ENCODE measurements at regions not wholly inside any gene's neighbourhood (a gene's known extent, or its start where the extent isn't known, plus 50 kb on each side); places are given as distances from the start of the nearest gene placed in this dataset.
"Not testable (repeated sequence)": the region's sequence is repeated elsewhere in the genome, so short reads cannot be mapped to it uniquely, and the experiment has no call there.

DNA sequence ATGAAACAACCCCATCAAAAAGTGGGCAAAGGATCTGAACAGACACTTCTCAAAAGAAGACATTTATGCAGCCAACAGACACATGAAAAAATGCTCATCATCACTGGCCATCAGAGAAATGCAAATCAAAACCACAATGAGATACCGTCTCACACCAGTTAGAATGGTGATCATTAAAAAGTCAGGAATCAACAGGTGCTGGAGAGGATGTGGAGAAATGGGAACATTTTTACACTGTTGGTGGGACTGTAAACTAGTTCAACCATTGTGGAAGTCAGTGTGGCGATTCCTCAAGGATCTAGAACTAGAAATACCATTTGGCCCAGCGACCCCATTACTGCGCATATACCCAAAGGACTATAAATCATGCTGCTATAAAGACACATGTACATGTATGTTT, 179.1 kb downstream of the LRRC70 start:
- DNase-seq = not testable (repeated sequence)

DNA sequence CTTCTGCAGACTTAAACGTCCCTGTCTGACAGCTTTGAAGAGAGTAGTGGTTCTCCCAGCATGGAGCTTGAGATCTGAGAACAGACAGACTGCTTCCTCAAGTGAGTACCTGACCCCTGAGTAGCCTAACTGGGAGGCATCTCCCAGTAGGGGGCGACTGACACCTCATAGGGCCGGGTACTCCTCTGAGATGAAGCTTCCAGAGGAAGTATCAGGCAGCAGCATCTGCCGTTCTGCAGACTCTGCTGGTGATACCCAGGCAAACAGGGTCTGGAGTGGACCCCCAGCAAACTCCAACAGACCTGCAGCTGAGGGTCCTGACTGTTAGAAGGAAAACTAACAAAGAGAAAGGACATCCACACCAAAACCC, 174.4 kb downstream of the LRRC70 start:
- DNase-seq = not testable (repeated sequence)

DNA sequence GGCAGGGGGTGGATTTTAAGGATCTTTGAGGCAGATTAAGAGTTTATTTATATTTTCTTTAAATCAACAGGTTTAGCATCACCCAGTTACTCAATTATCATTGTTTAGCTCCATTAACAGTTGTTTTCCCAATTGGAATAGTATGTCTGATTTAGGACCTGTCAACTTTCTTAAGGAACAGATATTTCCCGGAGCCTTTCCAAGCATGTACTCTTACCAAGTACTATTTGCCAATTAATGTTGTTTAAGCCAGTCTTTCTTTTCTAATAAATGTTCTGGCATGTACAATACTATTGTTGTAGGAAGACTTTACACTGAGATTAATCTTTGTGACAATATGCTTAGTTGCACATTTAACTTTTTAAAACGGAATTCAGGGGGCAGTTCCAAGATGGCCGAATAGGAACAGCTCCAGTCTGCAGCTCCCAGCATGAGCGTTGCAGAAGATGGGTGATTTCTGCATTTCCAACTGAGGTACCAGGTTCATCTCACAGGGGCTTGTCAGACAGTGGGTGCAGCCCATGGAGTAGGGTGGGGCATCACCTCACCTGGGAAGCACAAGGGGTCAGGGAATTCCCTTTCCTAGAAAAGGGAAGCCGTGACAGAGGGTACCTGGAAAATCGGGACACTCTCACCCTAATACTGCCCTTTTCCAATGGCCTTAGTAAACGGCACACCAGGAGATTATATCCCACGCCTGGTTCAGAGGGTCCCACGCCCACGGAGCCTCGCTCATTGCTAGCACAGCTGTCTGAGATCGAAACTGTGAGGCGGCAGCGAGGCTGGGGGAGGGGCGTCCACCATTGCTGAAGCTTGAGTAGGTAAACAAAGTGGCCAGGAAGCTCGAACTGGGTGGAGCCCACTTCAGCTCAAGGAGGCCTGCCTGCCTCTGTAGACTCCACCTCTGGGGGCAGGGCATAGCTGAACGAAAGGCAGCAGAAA, 173.7 kb downstream of the LRRC70 start:
- not testable (repeated sequence) for DNase-seq

DNA sequence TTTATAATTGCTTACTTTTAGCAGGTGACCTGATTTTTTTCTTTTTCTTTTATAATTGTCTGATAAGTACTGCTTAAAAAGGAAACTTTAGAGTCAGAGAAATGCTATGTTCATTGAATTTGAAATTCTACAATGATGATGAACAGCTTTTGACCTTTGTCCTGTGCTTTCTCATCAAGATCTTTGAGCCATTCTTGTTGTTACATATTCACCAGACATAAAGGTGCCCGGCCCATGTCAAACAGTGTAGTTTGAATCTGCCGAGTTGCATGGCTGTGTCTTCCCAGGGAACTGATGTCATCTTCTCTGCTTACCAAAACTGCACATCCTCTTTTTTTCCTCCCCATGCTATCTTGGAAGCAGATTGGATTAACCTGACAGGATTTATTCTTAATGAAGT, 163.6 kb downstream of the LRRC70 start:
- DNase-seq = no peak

DNA sequence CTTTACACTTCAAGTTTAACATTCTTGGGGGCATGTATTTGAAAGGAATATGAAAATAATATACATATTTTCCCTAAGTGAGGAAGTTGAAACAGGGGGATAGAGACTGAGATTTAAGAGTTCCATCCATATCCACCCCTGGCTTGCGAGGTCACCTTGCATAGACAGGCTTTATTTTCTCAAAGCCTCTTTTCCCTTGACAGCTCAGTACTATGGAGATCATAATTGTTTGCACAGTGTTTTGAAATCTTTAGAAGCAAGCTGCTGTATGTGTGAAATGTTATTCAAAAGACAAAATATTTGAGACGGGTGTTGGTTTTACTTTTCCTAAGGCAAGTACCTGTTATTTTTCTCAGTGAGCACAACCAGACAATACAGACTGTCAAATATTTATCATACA, 163.1 kb downstream of the LRRC70 start:
- no peak for DNase-seq

DNA sequence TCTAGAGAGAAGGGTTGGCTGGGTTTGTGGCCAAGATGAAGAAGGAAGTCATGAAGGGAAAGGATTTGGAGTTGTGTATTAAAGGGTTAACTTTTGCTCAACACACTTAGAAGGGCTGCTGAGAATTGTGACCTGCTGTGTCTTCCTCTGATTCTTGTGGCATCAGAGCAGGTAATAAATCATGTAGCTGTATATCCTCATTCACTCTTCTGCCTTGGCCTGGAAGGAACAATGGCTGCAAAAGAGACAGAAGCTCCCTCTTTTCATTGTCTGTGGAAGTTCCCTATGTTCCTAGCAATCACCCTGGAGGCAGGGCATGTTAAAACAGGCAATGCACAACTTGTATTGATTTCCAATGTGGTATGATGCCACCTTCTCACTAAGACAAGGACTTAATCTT, 159.1 kb downstream of the LRRC70 start:
- DNase-seq = no peak

DNA sequence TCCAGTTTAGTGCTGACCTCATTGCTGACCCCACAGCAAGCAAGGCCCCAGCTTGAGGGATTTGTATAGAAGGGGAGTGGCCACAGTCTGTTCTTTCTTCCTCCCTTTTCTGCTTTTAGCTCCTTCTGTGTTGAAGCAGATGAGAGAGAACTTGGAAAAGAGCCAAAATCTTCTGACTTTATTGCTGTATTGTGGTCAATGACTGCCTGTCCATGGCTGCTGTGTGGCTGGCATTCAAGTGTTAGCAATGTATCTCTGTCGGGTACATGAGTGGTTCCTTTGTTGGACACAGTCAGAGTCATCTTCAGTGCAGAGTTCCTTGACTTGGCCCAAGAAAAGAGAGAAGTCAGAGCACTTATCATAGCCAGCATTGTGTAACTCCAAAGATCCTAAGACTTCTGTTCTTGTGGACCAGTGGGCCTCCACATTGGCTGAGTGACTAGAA, 154.1 kb downstream of the LRRC70 start:
- peak; percentile 12 for DNase-seq

DNA sequence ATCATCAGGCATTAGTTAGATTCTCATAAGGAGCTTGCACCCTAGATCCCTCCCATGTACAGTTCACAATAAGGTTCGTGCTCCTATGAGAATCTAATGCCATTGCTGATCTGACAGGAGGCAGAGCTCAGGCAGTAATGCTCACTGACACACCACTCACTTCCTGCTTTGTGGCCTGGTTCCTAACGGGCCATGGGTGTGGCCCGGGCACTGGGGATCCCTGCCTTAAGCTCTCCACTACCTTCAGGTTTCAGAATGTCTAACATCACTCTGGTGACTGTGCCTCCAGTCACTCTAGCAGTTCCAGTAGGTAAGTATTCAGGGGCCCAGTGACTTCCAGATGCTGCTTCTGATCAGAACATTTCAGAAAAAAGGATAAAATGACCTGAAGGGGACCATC, 152.4 kb downstream of the LRRC70 start:
- DNase-seq = no peak

DNA sequence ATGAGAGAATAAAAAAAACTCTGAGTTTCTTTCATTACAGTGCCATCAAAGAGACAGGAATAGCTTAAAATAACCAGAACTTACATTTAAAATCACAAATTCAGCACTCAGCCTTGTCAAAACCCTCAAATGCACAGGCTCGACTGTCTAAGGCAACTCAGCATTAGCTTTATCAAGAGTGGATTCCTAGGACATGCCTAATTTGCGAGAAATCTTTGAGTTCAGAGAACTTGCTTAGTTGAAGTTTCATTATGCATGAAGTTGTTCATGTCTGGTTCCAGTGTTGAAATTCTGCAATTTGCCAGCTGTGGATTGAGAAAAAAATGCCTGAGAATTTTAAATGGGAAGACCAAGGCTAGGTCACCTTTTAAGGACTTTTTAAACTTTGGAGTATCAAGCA, 151.1 kb downstream of the LRRC70 start:
- DNase-seq = no peak

DNA sequence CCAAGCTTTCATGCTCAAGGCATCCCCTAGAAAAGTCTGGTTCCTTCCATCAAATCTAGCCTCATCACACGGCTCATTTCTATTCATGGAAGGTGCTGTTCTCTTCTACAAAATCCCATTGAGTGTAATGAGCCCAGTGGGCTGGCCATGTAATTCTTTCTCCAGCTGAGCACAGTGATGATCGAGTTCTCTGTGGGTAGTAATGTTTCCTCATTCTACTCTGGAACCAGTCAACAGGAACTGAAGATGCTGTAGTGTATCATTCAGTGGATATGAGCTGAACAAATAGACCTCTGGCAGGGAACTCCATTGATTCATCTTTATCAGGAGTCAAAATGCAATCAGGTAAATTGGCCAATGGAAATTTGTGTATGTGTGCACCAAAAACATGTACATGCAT, 149.2 kb downstream of the LRRC70 start:
- DNase-seq = no peak

DNA sequence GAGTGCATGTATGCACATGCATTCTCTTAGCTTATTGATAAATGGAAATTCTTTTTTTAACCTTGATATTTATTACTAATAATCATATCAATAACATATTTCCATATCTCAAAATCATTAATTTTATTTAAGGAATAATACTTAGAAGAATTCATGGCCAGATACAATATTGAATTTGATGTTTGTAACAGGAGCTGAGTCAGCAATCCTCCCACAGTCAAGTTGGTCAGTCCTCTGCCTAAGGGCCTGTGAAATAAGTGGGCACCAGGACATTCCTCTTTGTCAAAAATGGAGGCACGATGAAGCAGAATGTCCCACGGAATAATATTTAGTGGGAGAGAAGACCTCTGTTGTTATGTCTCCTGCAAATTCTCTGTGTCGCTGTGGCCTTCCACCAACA, 148.6 kb downstream of the LRRC70 start:
- DNase-seq = no peak

DNA sequence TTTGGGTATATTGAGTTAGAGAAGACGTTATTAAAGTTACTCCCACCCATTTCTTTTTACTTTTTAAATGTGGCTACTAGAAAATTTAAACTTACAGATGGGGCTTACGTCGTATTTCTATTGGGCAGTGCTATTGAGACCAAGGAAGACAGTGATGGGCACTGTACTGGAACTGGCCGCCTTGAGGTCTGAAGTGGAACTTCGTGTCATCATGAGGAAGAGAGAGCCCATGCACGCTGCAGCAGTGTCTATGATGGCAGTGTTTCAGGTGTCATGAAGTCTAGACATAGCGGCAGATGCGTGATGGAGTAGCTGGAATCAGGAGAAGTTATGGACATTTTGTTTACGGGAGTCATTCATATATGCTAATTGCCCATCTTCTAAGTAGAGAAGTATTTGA, 143.7 kb downstream of the LRRC70 start:
- no peak for DNase-seq

DNA sequence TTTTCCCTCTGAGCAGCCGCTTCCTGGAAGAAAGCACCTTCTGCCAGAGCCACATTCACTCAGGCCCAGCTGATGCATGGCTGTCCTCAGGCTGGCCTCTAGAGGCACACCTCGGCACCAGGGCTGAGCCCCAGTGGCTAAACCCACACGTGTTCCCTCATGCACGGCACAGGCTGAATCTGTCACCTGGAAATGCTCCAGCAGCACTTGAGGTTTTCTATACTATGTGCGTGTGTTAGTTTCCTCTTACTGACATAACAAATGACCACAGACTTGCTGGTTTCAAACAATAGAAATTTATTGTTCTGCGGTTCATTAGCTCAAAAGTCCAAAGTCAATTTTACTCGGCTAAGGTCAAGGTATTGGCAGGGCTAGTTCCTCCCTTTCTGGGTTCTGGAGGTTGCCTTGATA, 141.4 kb downstream of the LRRC70 start:
- peak; percentile 33 for DNase-seq

DNA sequence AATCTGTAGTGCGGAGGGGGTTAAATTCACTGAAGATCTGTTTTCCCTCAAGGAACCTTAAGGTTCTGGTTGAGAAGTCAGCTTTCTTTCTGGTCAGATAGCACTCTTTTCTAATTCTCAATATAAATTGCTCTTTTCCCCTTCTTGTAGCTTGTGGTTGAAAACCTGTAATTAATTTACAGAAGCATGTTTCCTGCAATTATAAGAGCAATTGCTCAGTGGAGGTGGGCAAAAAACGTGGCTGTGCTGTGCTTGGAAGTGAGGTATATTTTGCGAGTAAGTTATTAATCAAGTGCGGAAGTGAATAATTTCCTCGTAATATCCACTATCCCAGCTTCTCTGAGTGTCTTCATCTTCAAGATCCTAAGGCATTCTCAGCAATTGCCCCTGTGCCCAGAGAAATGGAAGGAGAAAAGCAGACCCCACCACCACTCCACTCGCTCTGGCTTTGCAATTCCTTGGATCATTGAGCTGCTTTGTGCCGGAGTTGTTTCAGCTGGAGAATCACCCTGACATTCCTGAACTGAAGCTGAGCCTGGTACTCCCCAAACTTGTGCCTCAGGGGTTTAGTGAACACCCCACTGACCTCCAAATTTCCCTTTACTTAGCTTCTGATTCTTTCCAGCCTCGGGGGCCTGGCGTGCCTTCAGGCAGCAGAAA, 140.6 kb downstream of the LRRC70 start:
- no peak for DNase-seq

DNA sequence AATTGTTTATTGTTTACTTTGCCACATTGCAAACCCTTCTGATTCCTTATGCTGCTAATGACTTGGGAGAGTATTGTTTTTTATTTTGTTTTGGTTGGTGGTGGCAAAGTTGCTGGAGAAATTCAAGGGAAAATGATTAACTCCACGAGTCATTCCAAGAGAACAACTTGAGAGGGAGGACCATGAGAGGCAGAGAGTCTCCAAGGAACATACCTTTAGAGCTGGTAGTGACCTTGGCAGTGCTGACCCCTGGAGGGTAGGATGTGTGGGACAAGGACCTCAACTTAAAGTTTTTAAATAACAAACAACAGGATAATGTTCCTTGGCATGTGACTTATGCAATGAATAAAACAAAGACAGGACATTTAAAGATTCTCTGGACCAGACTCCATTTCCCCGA, 139.7 kb downstream of the LRRC70 start:
- DNase-seq = no peak

DNA sequence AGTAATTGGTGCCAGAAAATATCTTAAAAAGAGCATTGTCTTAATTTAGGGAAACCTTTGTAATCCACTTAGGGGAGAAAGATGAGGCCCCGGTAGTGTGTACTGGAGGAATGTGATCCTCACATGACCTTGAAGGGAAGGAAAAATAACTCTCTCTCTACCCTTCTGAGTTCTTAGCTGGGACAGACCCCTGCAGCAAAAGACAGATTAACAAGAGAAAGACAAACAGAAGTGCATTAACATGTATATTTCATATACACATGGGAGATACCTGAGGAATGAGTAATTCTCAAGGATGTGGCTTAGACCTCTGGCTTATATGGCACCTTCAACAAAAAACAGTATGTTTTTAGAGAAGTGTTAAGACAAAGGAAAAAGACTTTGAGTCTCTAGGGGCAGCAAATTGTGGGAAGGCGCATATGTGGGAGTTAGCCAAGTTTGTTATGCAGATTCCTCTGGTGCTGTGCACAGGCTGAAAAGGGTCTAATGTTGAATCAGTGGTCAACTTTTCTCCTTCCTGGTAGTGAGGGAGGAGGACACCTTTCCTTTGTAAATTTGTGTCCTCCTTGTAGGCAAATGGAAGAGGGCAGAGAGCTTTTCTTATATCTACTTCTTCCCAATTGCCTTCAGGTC, 138.8 kb downstream of the LRRC70 start:
- no peak for DNase-seq

DNA sequence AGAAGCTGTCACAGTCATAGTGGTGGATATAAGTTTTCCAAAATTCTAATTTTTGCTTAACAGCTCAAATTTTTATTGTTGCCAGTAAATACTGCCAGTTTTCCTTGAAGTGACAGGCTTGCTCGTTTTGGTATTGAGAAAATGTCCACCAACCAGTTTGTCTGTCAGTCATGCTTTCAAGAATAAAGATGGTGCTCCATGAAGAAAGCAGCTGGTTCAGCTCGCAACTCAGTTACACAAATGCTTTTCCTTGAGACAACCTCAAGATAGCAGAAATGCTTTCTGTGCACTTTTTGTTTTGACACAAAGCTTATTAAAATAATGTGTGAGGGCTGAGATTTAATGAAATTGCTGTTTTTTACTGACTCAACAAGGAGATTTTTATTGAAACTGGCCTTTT, 135.7 kb downstream of the LRRC70 start:
- no peak for DNase-seq

DNA sequence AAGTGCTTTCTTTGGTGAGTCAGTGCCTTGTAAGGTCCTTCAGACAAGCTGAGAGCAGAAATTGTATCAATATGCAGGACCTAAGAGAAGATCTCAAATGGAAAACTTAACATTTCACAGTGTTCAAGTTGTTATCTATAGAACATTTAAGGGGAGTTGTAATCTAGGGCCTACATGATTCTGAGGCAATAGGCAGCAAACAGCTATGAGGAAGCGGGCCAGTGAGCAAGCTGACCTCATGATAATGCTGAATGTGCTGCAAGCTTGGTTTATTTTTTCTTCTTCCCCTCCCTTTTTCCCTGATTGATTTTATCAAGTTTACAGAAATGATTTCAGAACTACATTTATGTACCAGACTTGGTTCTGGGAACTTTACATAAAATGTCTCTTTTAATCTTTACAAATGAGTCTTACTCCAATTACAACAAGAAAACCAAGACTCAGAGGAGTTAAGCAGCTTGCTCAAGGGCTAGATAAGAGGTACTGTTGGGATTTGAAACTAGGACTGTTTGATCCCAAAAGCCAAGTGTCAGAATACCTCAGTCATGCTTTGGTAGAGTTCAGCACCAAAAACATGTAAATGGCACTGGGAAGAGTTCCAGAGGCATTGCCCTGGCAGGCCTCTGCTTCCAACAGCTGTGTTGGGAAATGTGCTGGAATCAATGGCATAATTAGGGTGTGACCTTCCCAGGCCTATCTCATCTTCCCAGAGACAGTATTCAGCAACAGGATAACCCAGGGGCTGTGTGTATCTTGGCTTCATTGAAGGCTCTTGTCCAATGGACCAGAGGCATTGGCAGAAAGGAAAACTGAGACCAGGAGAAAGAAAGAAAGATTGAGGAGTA, 130.1 kb downstream of the LRRC70 start:
- no peak for DNase-seq

DNA sequence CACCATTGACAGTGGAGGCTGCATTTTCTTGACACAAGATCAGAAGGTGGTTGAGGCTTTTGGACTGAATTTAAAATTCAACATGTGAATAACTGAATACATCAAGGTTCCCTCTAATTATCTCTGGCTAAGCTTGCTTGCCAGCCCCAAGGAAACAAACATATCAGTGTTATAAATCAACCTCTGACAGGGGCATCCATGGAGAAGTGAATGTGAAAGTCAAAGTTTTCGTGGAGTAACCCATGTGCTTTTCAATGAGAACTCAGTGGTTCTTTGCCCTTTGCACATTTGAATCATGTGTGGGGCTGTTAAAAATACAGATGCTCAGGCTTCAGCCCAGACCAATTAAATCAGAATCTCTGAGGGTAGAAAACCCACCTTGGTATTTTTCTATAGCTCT, 128.9 kb downstream of the LRRC70 start:
- DNase-seq = no peak

DNA sequence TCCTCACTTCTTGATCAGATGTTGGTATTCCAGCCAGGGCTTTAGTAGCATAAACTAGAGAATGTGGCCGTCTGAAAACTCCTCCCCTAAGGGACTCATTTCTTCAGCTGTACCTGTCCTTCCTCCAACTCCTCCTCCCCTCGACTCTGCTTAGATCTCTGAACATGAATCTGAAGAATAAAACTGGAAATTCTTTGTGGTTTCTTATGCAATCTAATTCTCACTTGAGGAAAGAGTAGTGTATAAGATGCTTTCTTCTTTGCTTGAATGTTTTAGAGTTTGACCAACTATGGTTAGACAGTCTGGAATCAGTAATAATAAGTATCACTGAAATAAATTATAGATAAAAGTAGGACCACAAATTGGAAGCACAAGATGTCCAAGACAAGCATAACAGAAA, 128.5 kb downstream of the LRRC70 start:
- DNase-seq = no peak

DNA sequence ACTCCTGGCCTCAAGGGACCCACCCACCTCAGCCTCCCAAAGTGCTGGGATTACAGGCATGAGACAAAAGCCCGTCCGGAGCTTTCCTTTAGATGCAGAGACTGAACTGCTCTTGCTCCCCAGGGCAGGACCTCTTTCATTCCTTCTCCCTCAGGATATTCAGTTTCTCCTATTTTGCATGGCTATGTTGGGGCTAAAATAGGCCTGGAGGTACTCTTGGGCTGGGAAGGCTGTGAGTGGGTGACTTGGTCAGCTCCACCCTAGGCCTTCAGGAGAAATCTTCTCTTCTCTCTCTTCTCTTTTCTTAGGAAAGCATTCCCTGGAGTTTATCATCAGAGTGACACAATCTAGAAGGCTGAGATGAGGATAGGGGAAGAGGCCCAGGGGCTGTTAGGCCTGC, 126.4 kb downstream of the LRRC70 start:
- DNase-seq = no peak

DNA sequence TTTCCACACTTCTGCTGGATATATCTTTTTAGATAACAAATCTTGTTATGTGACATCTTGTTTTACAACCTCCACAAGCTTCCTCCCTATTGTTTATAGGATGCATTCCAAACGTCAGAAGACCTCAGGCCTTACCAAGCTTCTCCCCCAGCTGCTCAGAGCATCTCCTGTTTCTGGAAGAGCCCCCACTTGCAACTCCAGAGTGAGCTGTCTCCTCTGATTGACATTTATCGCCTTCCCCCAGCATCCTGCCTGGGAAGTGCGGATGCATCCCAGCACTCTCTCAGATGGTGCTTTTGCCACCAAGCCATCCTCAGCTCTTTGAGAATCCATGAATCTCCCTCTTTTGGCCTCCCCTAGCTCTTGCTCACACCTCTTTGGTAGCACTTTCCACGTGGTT, 123.5 kb downstream of the LRRC70 start:
- no peak for DNase-seq

DNA sequence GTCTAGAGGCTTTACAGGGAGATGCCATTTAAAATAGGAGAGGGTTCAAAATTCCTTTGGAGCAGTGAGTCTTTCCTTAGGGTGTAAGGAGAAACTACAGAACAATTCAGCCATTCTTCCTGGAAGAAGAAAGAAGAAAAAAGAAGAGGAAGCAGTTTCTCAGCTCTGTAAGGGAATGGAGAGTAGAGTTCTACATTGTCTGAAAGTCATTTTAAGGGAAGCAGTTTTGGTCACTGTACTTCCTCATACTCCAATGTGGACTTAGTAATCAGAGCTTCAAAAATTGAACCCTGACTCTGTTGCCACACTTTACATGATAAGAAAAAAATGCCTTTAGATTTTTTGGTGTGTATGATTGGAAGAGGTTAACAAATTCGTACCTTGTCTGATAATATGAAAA, 122.4 kb downstream of the LRRC70 start:
- DNase-seq = no peak
